Stimulated activated effector memory CD8-positive, alpha-beta T cell treated with anti-CD3 and anti-CD28 coated beads, Interleukin-12 subunit alpha, Interleukin-12 subunit beta, amount 100 ng/mL, for 72 hours (primary cell): ENCODE measurements at regions not wholly inside any gene's neighbourhood (a gene's known extent, or its start where the extent isn't known, plus 50 kb on each side); places are given as distances from the start of the nearest gene placed in this dataset.

Experiments used
- ATAC-seq: fragments of 150-1000 bp; cut with Tn5 transposase; 2 replicates; pipeline ENCODE4 v1.10.0; 2021
- DNase-seq, 2 donors: peaks; one replicate each; pipeline ENCODE4 v3.0.0; 2021 to 2022; ENCODE audit warnings: low spot score in 2 of 2
- H3K27ac Mint-ChIP-seq: one replicate; pipeline ENCODE4 v1.8.0; 2022; ENCODE audit warnings: mild to moderate bottlenecking, mixed read lengths
- H3K36me3 Mint-ChIP-seq: one replicate; pipeline ENCODE4 v1.8.0; 2022; ENCODE audit warnings: mild to moderate bottlenecking, mixed read lengths
- H3K4me1 Mint-ChIP-seq: one replicate; pipeline ENCODE4 v1.8.0; 2022; ENCODE audit warnings: mixed read lengths
- H3K4me3 Mint-ChIP-seq: one replicate; pipeline ENCODE4 v1.8.0; 2022; ENCODE audit warnings: mild to moderate bottlenecking, mixed read lengths
- H3K9me3 Mint-ChIP-seq: one replicate; pipeline ENCODE4 v1.8.0; 2022; ENCODE audit warnings: mixed read lengths

DNA sequence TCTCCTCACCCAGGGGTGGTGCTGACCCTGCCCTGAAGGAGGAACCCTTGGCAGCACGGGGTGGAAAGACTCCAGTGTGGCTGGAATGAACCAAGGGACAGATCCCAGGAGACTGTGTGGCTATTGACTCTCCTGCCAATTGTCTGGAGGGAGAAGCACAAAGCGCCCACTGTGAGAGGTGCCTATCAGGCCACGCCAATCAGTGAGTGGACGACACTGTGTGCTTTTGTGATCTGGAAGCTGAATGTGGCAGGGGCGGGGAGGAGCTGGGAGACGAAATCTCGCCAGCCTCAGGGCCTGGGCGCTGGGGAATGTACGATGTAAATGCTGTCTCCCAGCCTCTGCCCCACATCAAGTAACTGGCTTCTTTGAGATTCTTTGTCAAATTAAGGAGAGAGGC is 167.1 kb downstream of the ZBTB18 start:
- no peak for DNase-seq
- Mint-ChIP-seq H3K27ac (no peak overlapping the region), H3K36me3 (no peaks in the 10 kb centered on the region), H3K9me3 (no peaks in the 10 kb centered on the region), H3K4me3 (no peak overlapping the region), H3K4me1 (no peaks in the 10 kb centered on the region)
- ATAC-seq: no peak

DNA sequence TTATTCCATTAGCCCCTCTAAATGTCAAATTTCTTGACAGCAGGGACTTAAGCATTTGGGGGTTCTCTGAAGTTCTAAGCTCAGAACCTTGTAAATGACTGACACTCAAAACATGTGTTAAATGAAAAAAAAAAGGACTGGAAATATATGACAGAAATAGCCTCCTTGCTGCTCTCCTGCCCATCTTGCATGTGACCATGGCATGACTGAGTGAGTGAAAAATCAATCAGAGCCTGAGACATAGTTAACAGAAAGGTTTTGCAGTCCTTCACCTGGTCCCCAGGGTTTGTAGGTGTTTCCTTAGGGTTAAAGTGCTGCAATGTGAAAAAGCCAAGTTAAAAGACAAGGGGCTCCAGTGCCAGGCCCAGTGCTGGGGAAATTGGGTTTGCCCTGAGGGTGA is 168.1 kb downstream of the ZBTB18 start:
- no peaks in the 10 kb centered on the region for H3K4me1 Mint-ChIP-seq

DNA sequence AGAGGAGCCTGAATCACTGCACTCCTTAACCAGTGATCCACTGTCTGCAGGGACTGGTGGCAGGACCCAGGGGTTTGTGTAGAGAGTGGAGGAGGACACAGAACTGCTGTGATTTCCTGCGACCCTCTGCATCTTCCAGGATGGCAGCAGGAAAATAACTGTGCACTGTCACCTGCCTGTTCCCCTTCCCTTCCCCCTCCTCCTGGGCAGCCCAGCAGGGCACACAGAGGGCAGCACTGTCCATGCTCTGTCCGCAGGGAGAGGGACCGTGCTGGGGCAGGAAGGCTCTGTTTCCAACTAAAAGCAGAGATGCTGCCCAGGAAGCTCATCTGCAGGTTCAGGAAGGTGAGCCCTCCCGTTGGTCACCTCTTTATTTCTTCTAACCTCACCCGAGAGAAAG is 168.7 kb downstream of the ZBTB18 start:
- ATAC-seq: no peak

More for the DNA sequence above, 168.1 kb downstream of the ZBTB18 start:
- no peak for DNase-seq
- no peak overlapping the region for H3K27ac Mint-ChIP-seq
- no peak for ATAC-seq
- H3K9me3 Mint-ChIP-seq: no peaks in the 10 kb centered on the region
- no peaks in the 10 kb centered on the region for H3K36me3 Mint-ChIP-seq
- no peak overlapping the region for H3K4me3 Mint-ChIP-seq

DNA sequence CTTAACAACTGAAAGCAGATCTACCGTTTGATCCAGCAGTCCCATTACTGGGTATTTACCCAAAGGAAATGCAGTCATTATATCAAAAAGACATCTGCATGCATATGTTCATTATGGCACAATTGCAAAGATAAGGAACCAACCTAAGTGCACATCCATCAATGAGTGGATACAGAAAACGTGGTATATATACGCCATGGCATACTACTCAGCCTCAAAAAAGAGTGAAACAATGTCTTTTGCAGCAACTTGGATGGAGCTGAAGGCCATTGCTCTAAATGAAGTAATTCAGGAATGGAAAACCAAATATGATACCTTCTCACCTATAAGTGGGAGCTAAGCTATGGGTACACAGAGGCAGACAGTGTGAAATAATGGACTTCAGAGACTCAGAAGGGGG is 169.3 kb downstream of the ZBTB18 start:
- Mint-ChIP-seq H3K36me3 (no peaks in the 10 kb centered on the region), H3K27ac (no peak overlapping the region), H3K9me3 (no peaks in the 10 kb centered on the region), H3K4me3 (no peak overlapping the region), H3K4me1 (no peaks in the 10 kb centered on the region)
- ATAC-seq: no peak
- DNase-seq: no peak

More for the DNA sequence above, 168.7 kb downstream of the ZBTB18 start:
- no peak for DNase-seq
- Mint-ChIP-seq H3K9me3 (no peaks in the 10 kb centered on the region), H3K4me3 (no peak overlapping the region), H3K36me3 (no peaks in the 10 kb centered on the region), H3K4me1 (no peaks in the 10 kb centered on the region), H3K27ac (no peak overlapping the region)

DNA sequence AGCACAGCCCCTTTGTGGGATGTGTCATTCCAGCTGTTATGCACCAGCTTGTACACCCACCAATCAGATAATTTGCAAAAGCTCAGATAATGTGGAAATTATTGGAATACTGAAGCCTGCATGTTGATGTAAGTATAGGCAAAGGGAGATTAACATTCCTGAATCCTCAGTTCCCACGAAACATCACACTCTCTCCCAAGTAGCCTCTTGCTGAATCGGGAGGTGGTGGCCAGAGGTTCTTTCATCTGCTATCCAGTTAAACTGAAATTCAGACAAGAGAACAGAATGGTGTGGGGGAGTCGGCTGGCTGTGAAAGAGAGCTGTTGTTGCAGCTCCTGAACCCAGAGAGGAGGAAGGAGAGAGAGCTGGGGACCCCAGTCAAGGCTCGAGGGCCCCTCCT is 170.9 kb downstream of the ZBTB18 start:
- Mint-ChIP-seq H3K27ac (no peak overlapping the region), H3K36me3 (no peaks in the 10 kb centered on the region), H3K4me3 (no peak overlapping the region), H3K4me1 (no peaks in the 10 kb centered on the region), H3K9me3 (no peaks in the 10 kb centered on the region)
- ATAC-seq (no peak), DNase-seq (no peak)

DNA sequence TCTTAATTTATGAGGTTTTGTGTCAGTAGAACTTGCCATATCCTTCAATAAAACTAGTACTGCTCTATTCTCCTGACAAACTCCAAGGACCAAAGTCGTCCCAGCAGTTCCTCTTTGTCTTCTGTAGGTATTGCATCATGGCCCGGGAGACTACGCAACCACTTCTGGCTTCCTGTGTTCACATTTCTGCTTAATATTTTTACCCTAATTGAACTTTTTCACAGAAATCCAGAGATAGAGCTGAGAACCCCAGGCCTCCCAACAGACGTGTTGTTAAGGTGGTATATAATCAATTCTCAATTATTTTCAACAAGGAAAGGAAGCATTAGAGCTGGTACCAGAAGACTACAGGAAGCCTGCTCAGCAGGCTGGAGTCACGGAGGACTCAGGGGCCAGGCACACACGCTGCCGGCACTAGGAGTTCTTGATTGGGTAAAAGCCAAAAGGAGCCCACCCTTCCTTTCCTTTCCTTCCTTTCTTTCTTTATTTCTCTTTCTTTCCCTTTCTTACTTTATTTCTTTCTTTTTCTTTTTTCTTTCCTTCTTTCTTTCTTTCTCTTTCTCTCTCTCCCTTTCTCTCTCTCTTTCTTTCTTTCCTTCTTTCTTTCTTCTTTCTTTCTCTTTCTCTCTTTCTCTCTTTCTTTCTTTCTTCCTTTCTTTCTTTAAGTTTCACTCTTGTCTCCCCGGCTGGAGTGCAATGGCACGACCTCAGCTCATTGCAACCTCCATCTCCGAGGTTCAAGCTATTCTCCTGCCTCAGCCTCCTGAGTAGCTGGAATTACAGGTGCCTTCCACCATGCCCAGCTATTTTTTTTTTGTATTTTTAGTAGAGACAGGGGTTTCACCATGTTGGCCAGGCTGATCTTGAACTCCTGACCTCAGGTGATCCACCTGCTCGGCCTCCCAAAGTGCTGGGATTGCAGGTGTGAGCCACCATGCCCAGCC is 173.7 kb downstream of the ZBTB18 start:
- Mint-ChIP-seq H3K27ac (no peak overlapping the region), H3K36me3 (no peaks in the 10 kb centered on the region), H3K9me3 (no peaks in the 10 kb centered on the region), H3K4me3 (no peak overlapping the region), H3K4me1 (no peaks in the 10 kb centered on the region)
- ATAC-seq (no peak), DNase-seq (no peak)

DNA sequence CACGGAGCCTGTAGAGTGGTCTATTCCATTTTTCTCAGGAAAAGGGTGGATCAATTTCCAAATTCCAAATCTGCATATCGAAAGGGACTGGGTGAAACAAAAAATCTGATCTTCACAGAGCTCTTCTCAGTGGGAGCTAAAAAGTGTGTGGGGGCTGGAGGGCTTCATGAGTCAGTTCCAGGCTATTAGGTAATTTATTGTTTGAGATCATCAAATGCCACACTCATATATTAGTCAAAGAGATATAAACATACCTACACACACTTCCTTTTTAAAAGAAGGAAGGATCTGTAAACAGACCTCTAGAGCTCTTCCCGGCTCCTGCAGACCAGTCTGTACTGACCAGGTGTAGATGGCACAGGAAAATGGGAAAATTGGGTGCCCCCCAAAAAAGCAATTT is 175.4 kb downstream of the ZBTB18 start:
- Mint-ChIP-seq H3K36me3 (no peaks in the 10 kb centered on the region), H3K9me3 (no peaks in the 10 kb centered on the region), H3K27ac (no peak overlapping the region), H3K4me3 (no peak overlapping the region), H3K4me1 (no peaks in the 10 kb centered on the region)
- ATAC-seq (no peak), DNase-seq (no peak)

DNA sequence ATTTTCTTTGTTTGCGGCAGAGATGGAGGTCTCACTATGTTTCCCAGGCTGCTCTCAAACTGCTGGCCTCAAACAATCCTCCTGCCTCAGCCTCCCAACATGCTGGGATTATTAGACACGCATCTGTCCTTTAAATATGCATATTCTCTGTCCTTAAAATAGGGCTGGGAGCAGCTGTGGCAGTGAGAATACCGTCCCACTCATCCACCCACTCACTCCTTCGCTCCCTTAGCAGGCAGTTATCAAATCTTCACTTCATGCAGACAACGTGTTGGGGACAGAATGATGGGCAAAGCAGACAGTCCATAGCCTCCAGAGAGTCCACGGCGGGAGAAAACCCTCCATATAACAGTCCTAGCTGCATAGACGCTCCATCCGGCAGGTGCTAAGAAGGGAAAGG is 179.4 kb downstream of the ZBTB18 start:
- H3K27ac Mint-ChIP-seq: no peak overlapping the region

DNA sequence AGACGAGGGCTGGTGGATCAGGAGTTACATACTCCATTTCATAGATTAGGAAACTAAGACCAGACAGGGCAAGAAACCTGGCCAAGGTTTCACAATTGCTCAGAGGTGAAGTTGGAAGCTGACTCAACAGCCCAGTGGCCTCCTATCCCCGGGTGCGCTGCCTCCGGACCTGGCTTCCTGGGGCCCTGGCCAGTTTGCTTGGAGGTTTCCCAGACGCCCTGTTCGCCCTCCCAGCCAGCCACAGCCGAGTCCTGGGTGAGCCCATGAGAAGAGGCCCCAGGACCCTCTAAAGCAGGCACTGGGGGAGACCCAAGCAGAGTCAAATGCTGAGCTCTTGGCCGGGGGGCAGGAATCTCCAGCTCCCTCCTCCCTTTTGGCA is 180.1 kb downstream of the ZBTB18 start:
- H3K4me3 Mint-ChIP-seq: no peak overlapping the region
- no peak overlapping the region for H3K27ac Mint-ChIP-seq
- DNase-seq: no peak
- peaks cover 7% of the 10 kb centered on the region for H3K4me1 Mint-ChIP-seq
- no peak for ATAC-seq
- no peaks in the 10 kb centered on the region for H3K9me3 Mint-ChIP-seq
- H3K36me3 Mint-ChIP-seq: no peaks in the 10 kb centered on the region

More for the DNA sequence above, 179.4 kb downstream of the ZBTB18 start:
- no peak for DNase-seq
- Mint-ChIP-seq H3K4me1 (peaks cover 7% of the 10 kb centered on the region), H3K4me3 (no peak overlapping the region), H3K36me3 (no peaks in the 10 kb centered on the region), H3K9me3 (no peaks in the 10 kb centered on the region)
- ATAC-seq: no peak

DNA sequence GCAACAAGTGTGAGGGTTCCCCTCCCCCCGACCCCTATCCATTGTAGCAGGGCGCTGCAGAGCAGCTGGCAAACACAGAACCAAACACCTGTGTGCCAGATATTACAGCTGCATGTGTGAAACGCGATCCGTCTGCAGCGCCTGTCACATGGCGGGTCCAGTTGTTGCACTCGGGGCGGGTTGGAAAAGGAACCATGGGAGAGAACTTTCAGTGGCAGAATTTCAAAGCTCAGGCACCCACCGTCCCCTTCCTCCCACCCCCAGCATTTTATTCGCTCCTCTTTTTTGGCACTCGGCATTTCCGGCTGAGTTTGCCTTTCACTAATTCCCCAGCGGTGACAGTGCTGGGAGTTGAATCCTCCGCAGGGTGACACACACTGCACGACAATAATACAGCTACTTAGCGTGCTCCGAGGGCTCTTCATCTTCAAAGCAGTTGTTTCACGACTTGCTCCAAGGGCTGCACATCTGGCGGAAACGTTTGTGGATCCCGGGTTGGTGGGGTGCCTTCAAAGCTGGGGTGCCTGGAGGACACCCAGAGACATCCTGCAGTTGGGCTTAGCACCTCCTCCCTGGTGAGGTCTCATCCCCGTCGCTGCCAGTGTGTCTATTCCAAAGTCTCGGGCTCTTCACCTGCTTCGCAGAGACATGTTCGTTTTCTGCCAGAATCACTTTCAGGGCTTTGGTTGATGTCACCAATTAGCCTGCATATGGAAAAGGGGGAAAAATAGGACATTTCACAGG is 180.7 kb downstream of the ZBTB18 start:
- H3K4me1 Mint-ChIP-seq: peaks cover 7% of the 10 kb centered on the region
- no peaks in the 10 kb centered on the region for H3K36me3 Mint-ChIP-seq
- no peak overlapping the region for H3K4me3 Mint-ChIP-seq
- DNase-seq (no peak), ATAC-seq (no peak)
- H3K27ac Mint-ChIP-seq: no peak overlapping the region
- no peaks in the 10 kb centered on the region for H3K9me3 Mint-ChIP-seq

DNA sequence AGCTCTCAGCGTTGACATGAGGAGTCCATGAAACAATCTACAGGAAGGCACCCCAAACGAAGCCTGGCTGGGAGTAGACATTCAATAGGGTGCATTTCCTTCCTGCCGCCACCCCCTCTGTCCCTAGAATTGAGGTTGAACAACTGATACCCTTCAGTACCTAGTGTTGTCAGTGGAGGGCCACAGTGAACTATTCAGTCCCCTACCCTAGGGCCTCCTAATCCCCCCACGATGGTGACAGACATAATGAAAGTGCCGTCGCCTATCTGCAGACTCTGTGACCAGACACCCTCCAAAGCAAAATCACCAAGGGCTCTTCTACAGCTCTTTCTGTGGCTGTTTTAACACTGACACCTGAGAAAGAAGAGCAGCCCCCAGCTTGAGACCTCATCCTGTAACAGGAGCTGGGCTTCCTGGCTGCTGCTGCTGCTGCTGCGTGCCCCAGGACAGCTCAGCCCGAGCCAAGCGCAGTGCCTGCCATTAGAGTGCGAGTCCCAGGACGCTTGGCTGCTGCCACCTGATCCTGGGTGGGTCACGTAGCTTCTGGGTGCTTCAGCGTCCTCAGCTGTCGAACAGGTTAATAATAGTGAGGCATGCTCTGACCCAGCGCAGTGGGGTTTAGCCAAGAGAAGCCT is 183.0 kb downstream of the ZBTB18 start:
- no peaks in the 10 kb centered on the region for H3K36me3 Mint-ChIP-seq
- H3K4me1 Mint-ChIP-seq: peaks cover 7% of the 10 kb centered on the region
- no peak for DNase-seq
- no peak overlapping the region for H3K27ac Mint-ChIP-seq
- H3K9me3 Mint-ChIP-seq: no peaks in the 10 kb centered on the region
- no peak for ATAC-seq
- no peak overlapping the region for H3K4me3 Mint-ChIP-seq

DNA sequence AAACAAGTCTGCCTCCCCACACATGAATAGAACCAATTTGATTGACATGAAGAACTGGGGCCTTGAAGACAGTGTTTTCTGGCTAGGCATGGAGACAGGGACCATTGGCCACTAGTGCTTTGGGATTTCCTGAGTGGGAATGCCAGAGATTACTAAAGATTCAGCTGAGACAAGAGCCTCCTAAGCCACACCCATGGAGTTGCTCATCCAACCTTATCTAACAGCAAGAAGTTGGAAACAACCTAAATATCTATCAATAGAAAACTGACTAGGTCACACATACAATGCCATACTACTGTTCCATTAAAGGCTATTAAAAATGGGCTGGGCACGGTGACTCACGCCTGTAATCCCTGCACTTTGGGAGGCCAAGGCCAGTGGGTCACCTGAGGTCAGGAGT is 184.1 kb downstream of the ZBTB18 start:
- Mint-ChIP-seq H3K4me1 (peaks cover 7% of the 10 kb centered on the region), H3K36me3 (no peaks in the 10 kb centered on the region), H3K27ac (no peak overlapping the region), H3K4me3 (no peak overlapping the region), H3K9me3 (no peaks in the 10 kb centered on the region)
- no peak for ATAC-seq
- DNase-seq: no peak

DNA sequence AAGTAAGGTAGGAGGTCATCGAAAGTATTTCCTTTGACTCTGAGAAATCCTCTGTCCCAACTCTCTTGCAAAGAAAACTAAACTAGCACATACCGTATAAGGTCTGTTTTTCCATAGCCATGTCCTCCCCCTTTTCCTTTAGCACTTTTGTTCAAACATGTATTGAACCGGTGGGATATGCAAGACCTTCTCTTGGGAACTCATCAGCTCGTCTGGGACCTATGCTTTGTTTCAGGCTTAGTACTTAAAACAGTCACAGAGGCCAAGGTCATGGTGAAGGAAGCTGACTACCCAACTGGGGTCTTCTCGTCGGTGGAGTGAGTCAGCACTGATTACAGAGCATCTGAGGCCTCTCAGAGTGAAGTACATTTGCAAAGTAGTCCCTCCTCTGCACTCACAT is 185.0 kb downstream of the ZBTB18 start:
- Mint-ChIP-seq H3K36me3 (no peaks in the 10 kb centered on the region), H3K27ac (no peak overlapping the region), H3K9me3 (no peaks in the 10 kb centered on the region), H3K4me1 (peaks cover 7% of the 10 kb centered on the region), H3K4me3 (no peak overlapping the region)
- no peak for ATAC-seq
- DNase-seq: no peak

DNA sequence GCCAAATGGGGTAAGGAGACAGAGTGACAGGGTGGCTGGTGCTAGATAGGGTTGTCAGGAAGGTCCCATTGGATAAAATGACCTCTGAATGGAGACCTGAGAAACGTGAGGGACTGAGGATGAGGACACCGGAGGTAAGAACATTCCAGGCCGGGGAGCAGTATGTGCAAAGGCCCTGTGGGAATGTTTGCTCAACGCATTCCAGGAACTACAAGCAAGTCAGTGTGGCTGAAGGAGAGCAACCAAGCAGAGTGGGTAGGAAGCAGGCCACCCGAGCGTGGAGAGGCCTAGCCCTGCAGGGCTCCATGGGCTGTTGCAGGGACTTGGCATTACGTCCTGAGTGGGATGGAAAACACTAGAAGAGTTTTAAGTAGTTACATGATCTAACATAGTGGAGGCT is 185.6 kb downstream of the ZBTB18 start:
- no peak overlapping the region for H3K27ac Mint-ChIP-seq
- no peaks in the 10 kb centered on the region for H3K36me3 Mint-ChIP-seq
- ATAC-seq (no peak), DNase-seq (no peak)
- H3K4me3 Mint-ChIP-seq: no peak overlapping the region
- H3K4me1 Mint-ChIP-seq: peaks cover 7% of the 10 kb centered on the region
- H3K9me3 Mint-ChIP-seq: no peaks in the 10 kb centered on the region

DNA sequence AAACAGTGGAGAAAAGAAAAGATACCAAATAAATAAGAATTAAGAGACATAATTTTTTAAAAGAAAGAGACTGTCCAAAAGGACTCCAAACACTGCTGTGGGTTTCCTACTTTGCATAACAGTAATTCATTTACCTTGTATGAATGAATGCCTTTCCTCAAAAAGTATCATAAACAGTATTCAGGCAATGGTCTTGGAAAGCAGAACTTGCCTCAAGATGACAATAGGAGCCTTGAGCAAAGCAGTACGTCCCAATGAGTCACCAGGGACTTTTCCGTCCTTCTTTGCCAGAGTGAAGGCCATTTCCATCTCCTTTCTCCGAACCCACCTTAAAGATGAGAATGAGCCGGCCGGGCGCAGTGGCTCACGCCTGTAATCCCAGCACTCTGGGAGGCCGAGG is 186.4 kb downstream of the ZBTB18 start:
- no peaks in the 10 kb centered on the region for H3K9me3 Mint-ChIP-seq
- no peaks in the 10 kb centered on the region for H3K36me3 Mint-ChIP-seq
- no peak overlapping the region for H3K4me3 Mint-ChIP-seq
- DNase-seq (no peak), ATAC-seq (no peak)
- H3K27ac Mint-ChIP-seq: no peak overlapping the region
- peaks cover 9% of the 10 kb centered on the region for H3K4me1 Mint-ChIP-seq
